SK-N-MC (cell line): ENCODE measurements at regions not wholly inside any gene's neighbourhood (a gene's known extent, or its start where the extent isn't known, plus 50 kb on each side); places are given as distances from the start of the nearest gene placed in this dataset.
"Not testable (repeated sequence)": the region's sequence is repeated elsewhere in the genome, so short reads cannot be mapped to it uniquely, and the experiment has no call there.

Source experiments
- EZH2 ChIP-seq: fragments of 200-600 bp; sonication (generic); IDR thresholded peaks from one replicate; pipeline ENCODE4 v1.6.1; 2017; ENCODE audit warnings: antibody characterized with exemption
- FOXP2 ChIP-seq: optimal IDR thresholded peaks from 2 replicates; pipeline ENCODE3; 2011; ENCODE audit warnings: mild to moderate bottlenecking, moderate library complexity; ENCODE audit not compliant: insufficient read depth; ENCODE audit errors: extremely low read length, control extremely low read depth
- POLR2AphosphoS5 ChIP-seq: IDR thresholded peaks from 2 replicates; pipeline ENCODE4 v1.6.1; 2012; ENCODE audit warnings: mild to moderate bottlenecking, low read depth, low read length, borderline replicate concordance

DNA sequence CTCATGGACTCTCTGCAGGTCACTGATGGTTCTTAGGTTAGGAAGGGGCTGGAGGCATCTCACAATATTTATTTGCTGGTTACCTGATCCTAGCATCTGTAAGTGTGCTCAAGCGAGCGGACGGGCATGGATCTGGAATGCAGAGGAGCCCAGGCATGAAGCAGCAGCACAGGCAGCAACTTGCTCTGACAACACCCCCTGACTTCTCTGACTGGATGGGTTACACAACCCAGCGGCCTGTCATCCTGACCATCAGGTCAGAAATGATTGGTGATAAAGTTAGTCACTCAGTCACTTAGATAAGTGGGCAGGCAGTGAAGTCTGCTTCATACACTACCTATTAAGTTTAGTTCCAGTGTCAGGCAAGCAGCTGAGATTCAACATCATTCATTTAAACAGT lies 75.9 kb upstream of the IGFBPL1 start:
- TF ChIP-seq EZH2, POLR2AphosphoS5, FOXP2: not testable (repeated sequence)
